Activated T-helper 2 cell treated with anti-CD3 and anti-CD28 coated beads, Interferon-gamma antibody, Interleukin-2, Interleukin-4, amounts not matched to agents 10 μg/mL and 5 μg/mL and 100 μg/mL, durations not matched to agents 14 hours and 24 hours and 36 hours (primary cell): ENCODE measurements at regions not wholly inside any gene's neighbourhood (a gene's known extent, or its start where the extent isn't known, plus 50 kb on each side); places are given as distances from the start of the nearest gene placed in this dataset.

Experiments
- DNase-seq: peaks from one replicate; pipeline ENCODE4 v3.0.0; 2021; ENCODE audit warnings: low spot score
- H3K27ac Mint-ChIP-seq: one replicate; pipeline ENCODE4 v1.8.0; 2021; ENCODE audit warnings: mixed read lengths
- H3K27me3 Mint-ChIP-seq: one replicate; pipeline ENCODE4 v1.8.0; 2021; ENCODE audit warnings: low read depth, mixed read lengths
- H3K36me3 Mint-ChIP-seq: one replicate; pipeline ENCODE4 v1.8.0; 2021; ENCODE audit warnings: low read depth, mixed read lengths
- H3K4me1 Mint-ChIP-seq: one replicate; pipeline ENCODE4 v1.8.0; 2021; ENCODE audit warnings: low read depth, mixed read lengths
- H3K4me3 Mint-ChIP-seq: one replicate; pipeline ENCODE4 v1.8.0; 2021; ENCODE audit warnings: low read depth, mild to moderate bottlenecking, moderate library complexity, mixed read lengths
- H3K9me3 Mint-ChIP-seq: one replicate; pipeline ENCODE4 v1.8.0; 2021; ENCODE audit warnings: mixed read lengths
- intact Hi-C: fragments of 100-400 bp; cut with micrococcal nuclease; formaldehyde crosslinking; loops from one replicate; pipeline ENCODE4 v1.15.1; 2023

- H3K27ac Mint-ChIP-seq, result no peak overlapping the region
- intact Hi-C loops, result no loop called here
- H3K4me3 Mint-ChIP-seq, result no peak overlapping the region
- no peak for DNase-seq
- no peaks in the 10 kb centered on the region for H3K4me1 Mint-ChIP-seq
- peaks cover 4% of the 10 kb centered on the region for H3K9me3 Mint-ChIP-seq
- H3K27me3 Mint-ChIP-seq, result no peaks in the 10 kb centered on the region
- H3K36me3 Mint-ChIP-seq, result no peaks in the 10 kb centered on the region
Observed at GRCh38 chr2:65960953-65961352, 474.0 kb upstream of the MEIS1 start.

- no peak for DNase-seq
- no peaks in the 10 kb centered on the region for H3K36me3 Mint-ChIP-seq
- H3K27ac Mint-ChIP-seq, result no peak overlapping the region
- H3K4me3 Mint-ChIP-seq, result no peak overlapping the region
- no peaks in the 10 kb centered on the region for H3K4me1 Mint-ChIP-seq
- intact Hi-C loops, result no loop called here
- no peaks in the 10 kb centered on the region for H3K27me3 Mint-ChIP-seq
- H3K9me3 Mint-ChIP-seq, result peaks cover 4% of the 10 kb centered on the region
Observed at GRCh38 chr2:65957886-65958285, 477.0 kb upstream of the MEIS1 start.

DNA sequence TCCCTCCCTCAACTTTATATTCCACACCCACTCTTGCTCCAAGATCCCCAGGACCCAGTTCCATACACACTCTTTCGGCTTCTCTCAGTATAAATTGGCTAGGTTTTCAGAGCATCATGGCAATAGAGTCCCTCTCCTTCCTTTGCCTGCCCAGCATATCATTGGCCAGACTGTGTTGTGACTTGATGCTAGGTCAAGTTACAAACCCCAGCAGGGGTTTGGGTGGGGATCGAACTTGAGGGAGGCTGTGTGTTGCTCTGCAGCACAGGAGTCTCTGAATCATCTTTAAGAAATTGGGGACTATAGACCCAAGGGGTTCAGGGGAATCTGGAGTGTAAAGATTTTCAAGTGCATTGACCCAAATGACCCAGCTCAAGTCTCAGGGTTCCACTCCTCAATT, 477.5 kb upstream of the MEIS1 start:
- intact Hi-C loops, result no loop called here
- Mint-ChIP-seq H3K4me3 (no peak overlapping the region), H3K36me3 (no peaks in the 10 kb centered on the region), H3K27me3 (no peaks in the 10 kb centered on the region), H3K27ac (no peak overlapping the region), H3K9me3 (peaks cover 1% of the 10 kb centered on the region), H3K4me1 (no peaks in the 10 kb centered on the region)
- DNase-seq, result no peak

DNA sequence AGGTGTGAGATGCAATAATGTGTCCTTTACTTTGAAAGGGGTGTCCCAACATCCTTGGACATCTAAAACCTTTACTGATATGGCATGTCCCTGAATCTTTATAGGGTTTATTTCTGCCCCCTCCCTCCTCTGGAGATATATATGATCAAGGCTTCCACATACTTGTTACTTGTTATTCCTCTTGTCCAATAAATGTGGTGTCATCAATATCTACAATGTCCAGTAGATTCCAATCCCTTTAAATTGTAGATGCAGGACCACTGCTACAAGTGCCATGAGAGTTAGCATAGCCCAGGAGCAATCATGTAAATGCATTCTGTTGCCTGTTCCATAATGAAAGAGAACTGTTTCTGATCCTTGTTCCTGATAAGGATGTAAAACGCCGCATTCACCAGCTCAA, 479.7 kb upstream of the MEIS1 start:
- H3K4me3 Mint-ChIP-seq, result no peak overlapping the region
- H3K36me3 Mint-ChIP-seq, result no peaks in the 10 kb centered on the region
- H3K4me1 Mint-ChIP-seq, result no peaks in the 10 kb centered on the region
- H3K9me3 Mint-ChIP-seq, result no peaks in the 10 kb centered on the region
- no peaks in the 10 kb centered on the region for H3K27me3 Mint-ChIP-seq
- H3K27ac Mint-ChIP-seq, result no peak overlapping the region
- intact Hi-C loops, result no loop called here
- no peak for DNase-seq

DNA sequence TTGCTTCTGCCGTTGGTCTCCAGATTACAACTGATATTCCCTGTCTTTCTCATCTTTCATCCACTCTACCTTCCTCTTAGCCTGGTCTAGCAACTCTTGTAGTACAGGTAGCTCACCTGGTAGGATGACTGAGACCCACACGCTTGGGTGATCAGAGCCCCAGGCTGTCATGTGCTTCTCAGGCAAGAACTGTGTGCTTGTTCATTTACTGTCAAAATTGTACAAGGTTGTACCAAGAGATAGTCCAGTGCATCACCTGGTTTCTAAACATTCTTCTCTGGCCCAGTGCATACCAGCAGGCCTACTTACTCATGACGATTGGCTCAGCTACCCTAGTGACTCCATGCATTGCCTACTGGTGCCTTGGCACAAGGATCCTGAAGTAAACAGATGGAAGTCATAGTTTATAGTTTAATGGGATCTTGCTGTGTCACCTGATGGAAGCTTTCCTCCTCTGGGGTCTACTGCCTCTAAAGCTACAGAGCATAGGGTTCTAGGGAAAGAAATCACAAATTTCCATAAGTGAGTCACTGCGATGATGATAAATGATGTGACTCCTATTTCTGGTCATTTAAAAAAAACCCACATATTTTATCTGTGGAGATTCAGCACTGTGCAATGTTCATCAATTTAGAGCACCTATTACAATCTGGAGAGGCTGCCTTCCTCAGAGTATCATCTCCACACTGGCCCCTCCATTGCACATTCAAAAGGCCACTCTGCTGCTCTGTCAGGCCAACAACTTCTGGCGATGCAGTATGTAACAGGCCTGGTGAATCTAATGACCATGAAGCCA, 481.8 kb upstream of the MEIS1 start:
- no peaks in the 10 kb centered on the region for H3K4me1 Mint-ChIP-seq
- no peaks in the 10 kb centered on the region for H3K27me3 Mint-ChIP-seq
- no peak overlapping the region for H3K4me3 Mint-ChIP-seq
- H3K27ac Mint-ChIP-seq, result no peak overlapping the region
- intact Hi-C loops, result no loop called here
- DNase-seq, result no peak
- H3K9me3 Mint-ChIP-seq, result no peaks in the 10 kb centered on the region
- H3K36me3 Mint-ChIP-seq, result no peaks in the 10 kb centered on the region

DNA sequence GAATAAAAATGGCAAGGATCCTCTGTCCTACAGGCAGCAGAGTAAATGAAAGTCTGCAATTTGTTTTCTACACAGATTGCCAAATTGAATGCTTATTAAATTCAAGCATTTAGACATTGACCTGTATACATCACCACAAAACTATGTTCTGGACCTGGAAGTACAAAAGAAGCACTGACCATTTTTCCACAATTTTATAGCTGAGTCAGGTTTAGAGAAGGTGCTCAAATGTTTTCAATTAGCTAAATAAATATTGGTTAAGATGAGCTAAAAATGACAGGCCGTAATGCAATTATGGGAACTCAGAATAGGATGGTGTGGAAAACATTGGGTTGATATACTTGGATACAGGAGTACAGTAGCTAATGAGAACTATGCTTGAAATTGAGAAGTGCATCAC, 490.7 kb upstream of the MEIS1 start:
- H3K36me3 Mint-ChIP-seq, result no peaks in the 10 kb centered on the region
- intact Hi-C loops, result no loop called here

GRCh38 chr2:65943099-65943786, 491.7 kb upstream of the MEIS1 start:
- H3K9me3 Mint-ChIP-seq, result no peaks in the 10 kb centered on the region
- no peaks in the 10 kb centered on the region for H3K27me3 Mint-ChIP-seq
- intact Hi-C loops, result no loop called here
- DNase-seq, result no peak
- no peak overlapping the region for H3K4me3 Mint-ChIP-seq
- no peak overlapping the region for H3K27ac Mint-ChIP-seq
- H3K36me3 Mint-ChIP-seq, result no peaks in the 10 kb centered on the region
- H3K4me1 Mint-ChIP-seq, result no peaks in the 10 kb centered on the region

More for the DNA sequence above, 490.7 kb upstream of the MEIS1 start:
- Mint-ChIP-seq H3K4me1 (no peaks in the 10 kb centered on the region), H3K27ac (no peak overlapping the region), H3K27me3 (no peaks in the 10 kb centered on the region), H3K4me3 (no peak overlapping the region), H3K9me3 (no peaks in the 10 kb centered on the region)
- no peak for DNase-seq

- no peaks in the 10 kb centered on the region for H3K4me1 Mint-ChIP-seq
- H3K9me3 Mint-ChIP-seq, result no peaks in the 10 kb centered on the region
- no peak for DNase-seq
- intact Hi-C loops, result no loop called here
- H3K27ac Mint-ChIP-seq, result no peak overlapping the region
- no peaks in the 10 kb centered on the region for H3K27me3 Mint-ChIP-seq
- H3K4me3 Mint-ChIP-seq, result no peak overlapping the region
- H3K36me3 Mint-ChIP-seq, result no peaks in the 10 kb centered on the region
Observed at GRCh38 chr2:65940856-65941255, 494.1 kb upstream of the MEIS1 start.

GRCh38 chr2:65939687-65940086, 495.2 kb upstream of the MEIS1 start:
- no peaks in the 10 kb centered on the region for H3K4me1 Mint-ChIP-seq
- H3K36me3 Mint-ChIP-seq, result no peaks in the 10 kb centered on the region
- H3K4me3 Mint-ChIP-seq, result no peak overlapping the region
- no peak overlapping the region for H3K27ac Mint-ChIP-seq
- no peaks in the 10 kb centered on the region for H3K27me3 Mint-ChIP-seq
- H3K9me3 Mint-ChIP-seq, result no peaks in the 10 kb centered on the region
- DNase-seq, result no peak
- intact Hi-C loops, result no loop called here

DNA sequence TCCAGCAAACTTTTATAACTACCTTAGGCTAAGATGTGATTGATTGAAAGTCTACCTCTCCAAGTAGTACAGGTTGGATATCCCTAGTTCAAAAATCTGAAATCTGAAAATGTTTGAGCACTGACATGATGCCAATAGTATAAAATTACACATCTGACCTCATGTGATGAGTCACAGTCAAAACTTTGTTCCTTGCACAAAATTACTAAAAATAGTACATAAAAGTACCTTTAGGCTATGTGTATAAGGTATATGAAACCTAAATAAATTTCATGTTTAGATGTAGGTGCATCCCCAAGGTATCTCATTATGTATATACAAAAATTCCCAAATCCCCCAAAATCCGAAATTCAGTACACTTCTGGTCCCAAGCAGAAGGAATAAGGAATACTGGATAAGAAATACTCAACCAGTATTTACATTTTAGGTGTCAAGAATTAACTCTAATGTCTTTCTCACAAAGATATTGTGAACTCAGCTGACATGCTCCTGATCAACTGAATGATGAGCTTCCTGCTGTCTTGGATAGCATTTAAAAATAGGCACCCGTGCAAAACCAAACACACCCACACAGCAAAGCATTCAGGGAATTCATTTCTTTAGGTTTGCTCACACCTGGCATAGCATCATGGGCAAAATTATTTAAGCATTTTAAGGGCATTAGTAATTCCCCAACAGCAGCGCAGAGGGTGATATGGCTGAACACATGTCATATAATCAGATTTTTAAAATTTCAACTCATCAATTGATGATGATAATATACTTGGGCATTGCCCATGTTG, 497.4 kb upstream of the MEIS1 start:
- no peak for DNase-seq
- H3K36me3 Mint-ChIP-seq, result no peaks in the 10 kb centered on the region
- H3K27me3 Mint-ChIP-seq, result no peaks in the 10 kb centered on the region
- no peaks in the 10 kb centered on the region for H3K9me3 Mint-ChIP-seq
- H3K4me3 Mint-ChIP-seq, result no peak overlapping the region
- intact Hi-C loops, result no loop called here
- H3K27ac Mint-ChIP-seq, result no peak overlapping the region
- H3K4me1 Mint-ChIP-seq, result no peaks in the 10 kb centered on the region

- no peak for DNase-seq
- Mint-ChIP-seq H3K4me3 (no peak overlapping the region), H3K4me1 (no peaks in the 10 kb centered on the region), H3K27me3 (no peaks in the 10 kb centered on the region), H3K27ac (no peak overlapping the region), H3K36me3 (no peaks in the 10 kb centered on the region), H3K9me3 (no peaks in the 10 kb centered on the region)
- intact Hi-C loops, result no loop called here
Observed at GRCh38 chr2:65934992-65935629, 499.8 kb upstream of the MEIS1 start.

DNA sequence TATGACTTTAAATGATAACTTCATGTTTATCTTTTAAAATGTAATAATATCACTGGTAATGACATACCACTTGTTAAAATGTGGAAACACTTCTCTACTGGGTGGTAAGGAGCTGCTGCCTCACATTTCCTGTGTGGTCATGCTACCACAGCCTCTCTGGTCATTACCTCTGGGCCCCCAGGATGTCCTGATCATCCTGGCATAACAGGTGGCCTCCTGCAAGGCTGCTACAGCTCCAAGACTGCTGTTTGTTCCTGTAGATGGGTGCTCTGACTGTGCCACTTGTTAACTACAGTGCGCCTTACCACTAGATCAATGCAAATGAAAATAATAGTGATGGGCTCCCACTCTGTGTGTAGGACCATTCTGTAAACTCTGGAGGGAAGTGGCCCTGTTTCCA, 500.2 kb upstream of the SPRED2 start:
- no peak for DNase-seq
- Mint-ChIP-seq H3K36me3 (no peaks in the 10 kb centered on the region), H3K4me1 (no peaks in the 10 kb centered on the region), H3K27me3 (no peaks in the 10 kb centered on the region), H3K4me3 (no peak overlapping the region), H3K9me3 (no peaks in the 10 kb centered on the region), H3K27ac (no peak overlapping the region)
- intact Hi-C loops, result no loop called here

DNA sequence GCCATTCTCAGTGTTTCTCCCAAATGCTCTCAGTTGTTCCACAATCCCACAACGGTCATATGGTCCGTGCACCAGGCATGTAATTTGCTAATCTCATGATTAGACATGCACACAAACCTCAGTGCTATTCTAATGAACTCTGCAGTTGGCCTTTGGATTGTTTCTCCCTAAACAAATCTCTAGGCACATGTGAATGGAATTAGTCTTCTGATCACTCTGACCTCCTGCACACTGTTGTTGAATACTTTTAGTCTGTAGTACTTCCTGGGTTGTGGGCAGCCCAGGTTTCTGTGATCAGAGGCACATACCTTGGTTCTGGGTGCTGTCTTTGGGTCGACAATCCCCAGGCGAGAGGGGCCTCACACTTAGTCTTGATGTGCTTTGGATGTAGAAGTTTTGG, 498.7 kb upstream of the SPRED2 start:
- Mint-ChIP-seq H3K36me3 (no peaks in the 10 kb centered on the region), H3K4me3 (no peak overlapping the region), H3K4me1 (no peaks in the 10 kb centered on the region), H3K9me3 (no peaks in the 10 kb centered on the region), H3K27me3 (no peaks in the 10 kb centered on the region), H3K27ac (no peak overlapping the region)
- intact Hi-C loops, result no loop called here
- no peak for DNase-seq
